ENCODE measurements at regions not wholly inside any gene's neighbourhood (a gene's known extent, or its start where the extent isn't known, plus 50 kb on each side); places are given as distances from the start of the nearest gene placed in this dataset.

- ChIA-PET CTCF (no interaction called here), RAD21 (ENCODE audit: low non-redundant PET in 1 of 2, low total read pairs in 2 of 2, uncharacterized antibody in 2 of 2, unreplicated experiment in 2 of 2) (no interaction called here)
These were observed 1554.9 kb downstream of the EFNB2 start for GRCh38 chr13:104980586-104980985.

More at GRCh38 chr13:104980586-104980985, 1554.9 kb downstream of the EFNB2 start:
- TF ChIP-seq ELF1 (IDR thresholded peaks at IDR 0.05; ENCODE audit: borderline replicate concordance, low read depth), result no peak
- TF ChIP-seq POLR2AphosphoS5 (IDR thresholded peaks at IDR 0.05; ENCODE audit: low read depth, low read length), result no peak
- no peak for TF ChIP-seq EZH2 (IDR thresholded peaks at IDR 0.05)
- no peak for TF ChIP-seq YY1 (IDR thresholded peaks at IDR 0.05; ENCODE audit: extremely low read depth, insufficient replicate concordance, low read depth, low read length)
- TF ChIP-seq SRF (IDR thresholded peaks at IDR 0.05; ENCODE audit: low read depth), result no peak
- TF ChIP-seq, protein P1, sequence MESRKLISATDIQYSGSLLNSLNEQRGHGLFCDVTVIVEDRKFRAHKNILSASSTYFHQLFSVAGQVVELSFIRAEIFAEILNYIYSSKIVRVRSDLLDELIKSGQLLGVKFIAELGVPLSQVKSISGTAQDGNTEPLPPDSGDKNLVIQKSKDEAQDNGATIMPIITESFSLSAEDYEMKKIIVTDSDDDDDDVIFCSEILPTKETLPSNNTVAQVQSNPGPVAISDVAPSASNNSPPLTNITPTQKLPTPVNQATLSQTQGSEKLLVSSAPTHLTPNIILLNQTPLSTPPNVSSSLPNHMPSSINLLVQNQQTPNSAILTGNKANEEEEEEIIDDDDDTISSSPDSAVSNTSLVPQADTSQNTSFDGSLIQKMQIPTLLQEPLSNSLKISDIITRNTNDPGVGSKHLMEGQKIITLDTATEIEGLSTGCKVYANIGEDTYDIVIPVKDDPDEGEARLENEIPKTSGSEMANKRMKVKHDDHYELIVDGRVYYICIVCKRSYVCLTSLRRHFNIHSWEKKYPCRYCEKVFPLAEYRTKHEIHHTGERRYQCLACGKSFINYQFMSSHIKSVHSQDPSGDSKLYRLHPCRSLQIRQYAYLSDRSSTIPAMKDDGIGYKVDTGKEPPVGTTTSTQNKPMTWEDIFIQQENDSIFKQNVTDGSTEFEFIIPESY (IDR thresholded peaks at IDR 0.05; ENCODE audit: extremely low read depth, insufficient replicate concordance, low read length), result no peak
- TF ChIP-seq JUND (IDR thresholded peaks at IDR 0.05), result no peak
- TF ChIP-seq, protein P2, sequence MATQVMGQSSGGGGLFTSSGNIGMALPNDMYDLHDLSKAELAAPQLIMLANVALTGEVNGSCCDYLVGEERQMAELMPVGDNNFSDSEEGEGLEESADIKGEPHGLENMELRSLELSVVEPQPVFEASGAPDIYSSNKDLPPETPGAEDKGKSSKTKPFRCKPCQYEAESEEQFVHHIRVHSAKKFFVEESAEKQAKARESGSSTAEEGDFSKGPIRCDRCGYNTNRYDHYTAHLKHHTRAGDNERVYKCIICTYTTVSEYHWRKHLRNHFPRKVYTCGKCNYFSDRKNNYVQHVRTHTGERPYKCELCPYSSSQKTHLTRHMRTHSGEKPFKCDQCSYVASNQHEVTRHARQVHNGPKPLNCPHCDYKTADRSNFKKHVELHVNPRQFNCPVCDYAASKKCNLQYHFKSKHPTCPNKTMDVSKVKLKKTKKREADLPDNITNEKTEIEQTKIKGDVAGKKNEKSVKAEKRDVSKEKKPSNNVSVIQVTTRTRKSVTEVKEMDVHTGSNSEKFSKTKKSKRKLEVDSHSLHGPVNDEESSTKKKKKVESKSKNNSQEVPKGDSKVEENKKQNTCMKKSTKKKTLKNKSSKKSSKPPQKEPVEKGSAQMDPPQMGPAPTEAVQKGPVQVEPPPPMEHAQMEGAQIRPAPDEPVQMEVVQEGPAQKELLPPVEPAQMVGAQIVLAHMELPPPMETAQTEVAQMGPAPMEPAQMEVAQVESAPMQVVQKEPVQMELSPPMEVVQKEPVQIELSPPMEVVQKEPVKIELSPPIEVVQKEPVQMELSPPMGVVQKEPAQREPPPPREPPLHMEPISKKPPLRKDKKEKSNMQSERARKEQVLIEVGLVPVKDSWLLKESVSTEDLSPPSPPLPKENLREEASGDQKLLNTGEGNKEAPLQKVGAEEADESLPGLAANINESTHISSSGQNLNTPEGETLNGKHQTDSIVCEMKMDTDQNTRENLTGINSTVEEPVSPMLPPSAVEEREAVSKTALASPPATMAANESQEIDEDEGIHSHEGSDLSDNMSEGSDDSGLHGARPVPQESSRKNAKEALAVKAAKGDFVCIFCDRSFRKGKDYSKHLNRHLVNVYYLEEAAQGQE (IDR thresholded peaks at IDR 0.05; ENCODE audit: low read depth), result no peak
- no peak for TF ChIP-seq CTCF (IDR thresholded peaks at IDR 0.05 in 2 of 3, conservative IDR thresholded peaks at IDR 0.05 in 1 of 3; ENCODE audit: borderline replicate concordance in 1 of 3, insufficient read depth in 1 of 3, low read depth in 2 of 3, low read length in 2 of 3)
- no peak for TF ChIP-seq ZFX (IDR thresholded peaks at IDR 0.05)
- TF ChIP-seq CBX3 (IDR thresholded peaks at IDR 0.05; ENCODE audit: low read depth), result no peak
- TF ChIP-seq, protein P3, sequence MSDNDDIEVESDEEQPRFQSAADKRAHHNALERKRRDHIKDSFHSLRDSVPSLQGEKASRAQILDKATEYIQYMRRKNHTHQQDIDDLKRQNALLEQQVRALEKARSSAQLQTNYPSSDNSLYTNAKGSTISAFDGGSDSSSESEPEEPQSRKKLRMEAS (IDR thresholded peaks at IDR 0.05), result no peak
- TF ChIP-seq EGR1 (IDR thresholded peaks at IDR 0.05; ENCODE audit: low read depth), result no peak
- DNase-seq (ENCODE audit: low read depth, low spot score), result no peak
- no peak for ATAC-seq
- Histone ChIP-seq H3K27me3 (ENCODE audit: insufficient read depth, low read length) (no peaks in the 10 kb centered on the region), H3K9me3 (ENCODE audit: control insufficient read depth in 1 of 2, insufficient read depth in 1 of 2, low read depth in 1 of 2, low read length in 2 of 2) (no peaks in the 10 kb centered on the region), H3K9ac (ENCODE audit: low read length) (no peak overlapping the region), H3K4me3 (replicated peaks in 1 of 2; ENCODE audit: low read depth in 1 of 2, low read length in 2 of 2) (no peak overlapping the region), H3K9me2 (ENCODE audit: insufficient read depth) (no peaks in the 10 kb centered on the region), H2AFZ (ENCODE audit: low read depth, low read length, poor library complexity, severe bottlenecking) (no peak overlapping the region), H3K4me2 (ENCODE audit: low read length) (no peak overlapping the region), H3K27ac (ENCODE audit: low read depth, low read length) (no peak overlapping the region), H3K79me2 (ENCODE audit: insufficient read depth, low read length) (no peaks in the 10 kb centered on the region), H3K4me1 (ENCODE audit: control insufficient read depth in 1 of 2, insufficient read depth in 2 of 2, low read length in 2 of 2) (no peaks in the 10 kb centered on the region), H3K36me3 (ENCODE audit: control insufficient read depth in 1 of 2, insufficient read depth in 2 of 2, low read length in 2 of 2) (no peaks in the 10 kb centered on the region), H4K20me1 (ENCODE audit: insufficient read depth) (no peaks in the 10 kb centered on the region)
- no TSS peak for BruUV-seq (replicated peaks)
- intact Hi-C loops (cut with micrococcal nuclease), result no loop called here
- POLR2A ChIA-PET, result no interaction called here

Measured in HCT116 (cell line).